BE2C (cell line): ENCODE measurements at regions not wholly inside any gene's neighbourhood (a gene's known extent, or its start where the extent isn't known, plus 50 kb on each side); places are given as distances from the start of the nearest gene placed in this dataset.

Experiments
- DNase-seq: peaks from one replicate; pipeline ENCODE4 v3.0.0-alpha.2; 2020
- H3K27me3 ChIP-seq: fragments of 250-450 bp; sonication (Bioruptor Pico); 2 replicates; pipeline ENCODE4 v1.5.1; 2020; ENCODE audit warnings: mild to moderate bottlenecking
- H3K36me3 ChIP-seq: fragments of 250-450 bp; sonication (Bioruptor Pico); 2 replicates; pipeline ENCODE4 v1.5.1; 2020; ENCODE audit warnings: mild to moderate bottlenecking
- H3K4me1 ChIP-seq: fragments of 250-450 bp; sonication (Bioruptor Pico); 2 replicates; pipeline ENCODE4 v1.5.1; 2020
- H3K4me3 ChIP-seq: 2 replicates; pipeline ENCODE4 v1.5.1; 2011; ENCODE audit warnings: low read depth, low read length
- H3K9me3 ChIP-seq: fragments of 250-450 bp; sonication (Bioruptor Pico); 2 replicates; pipeline ENCODE4 v1.5.1; 2020
- TF ChIP-seq, protein P1 (sequence below): IDR thresholded peaks from 2 replicates; pipeline ENCODE4 v1.5.1; 2012; ENCODE audit warnings: mild to moderate bottlenecking, low read depth, low read length

- no peaks in the 10 kb centered on the region for H3K9me3 ChIP-seq
- no peaks in the 10 kb centered on the region for H3K27me3 ChIP-seq
- TF ChIP-seq, protein P1, sequence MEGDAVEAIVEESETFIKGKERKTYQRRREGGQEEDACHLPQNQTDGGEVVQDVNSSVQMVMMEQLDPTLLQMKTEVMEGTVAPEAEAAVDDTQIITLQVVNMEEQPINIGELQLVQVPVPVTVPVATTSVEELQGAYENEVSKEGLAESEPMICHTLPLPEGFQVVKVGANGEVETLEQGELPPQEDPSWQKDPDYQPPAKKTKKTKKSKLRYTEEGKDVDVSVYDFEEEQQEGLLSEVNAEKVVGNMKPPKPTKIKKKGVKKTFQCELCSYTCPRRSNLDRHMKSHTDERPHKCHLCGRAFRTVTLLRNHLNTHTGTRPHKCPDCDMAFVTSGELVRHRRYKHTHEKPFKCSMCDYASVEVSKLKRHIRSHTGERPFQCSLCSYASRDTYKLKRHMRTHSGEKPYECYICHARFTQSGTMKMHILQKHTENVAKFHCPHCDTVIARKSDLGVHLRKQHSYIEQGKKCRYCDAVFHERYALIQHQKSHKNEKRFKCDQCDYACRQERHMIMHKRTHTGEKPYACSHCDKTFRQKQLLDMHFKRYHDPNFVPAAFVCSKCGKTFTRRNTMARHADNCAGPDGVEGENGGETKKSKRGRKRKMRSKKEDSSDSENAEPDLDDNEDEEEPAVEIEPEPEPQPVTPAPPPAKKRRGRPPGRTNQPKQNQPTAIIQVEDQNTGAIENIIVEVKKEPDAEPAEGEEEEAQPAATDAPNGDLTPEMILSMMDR, result no peak
- H3K4me1 ChIP-seq, result no peaks in the 10 kb centered on the region
- no peak for DNase-seq
- H3K4me3 ChIP-seq, result no peak overlapping the region
- H3K36me3 ChIP-seq, result no peaks in the 10 kb centered on the region
Measured at GRCh38 chr2:144097440-144098225, 422.3 kb downstream of the ZEB2 start.

DNA sequence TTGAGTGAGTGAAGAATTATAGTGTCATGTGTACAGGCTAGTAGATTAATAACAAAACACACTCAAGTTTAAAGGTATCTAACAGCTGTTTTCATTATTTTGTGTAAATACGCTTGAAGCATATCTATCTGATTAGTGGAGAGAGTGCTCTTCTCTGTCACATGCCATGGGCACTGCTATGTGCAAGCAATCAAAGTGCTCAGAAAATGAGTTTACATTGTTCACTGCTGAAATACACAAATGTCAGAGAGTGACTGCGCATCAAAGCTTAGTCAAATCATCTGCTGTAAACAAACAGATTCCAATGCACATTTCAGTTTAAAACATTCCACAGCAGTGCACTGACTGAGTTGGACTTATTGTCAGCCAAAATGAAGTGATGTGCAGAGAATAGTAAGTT, 423.4 kb downstream of the ZEB2 start:
- DNase-seq, result no peak
- Histone ChIP-seq H3K4me1 (no peaks in the 10 kb centered on the region), H3K36me3 (no peaks in the 10 kb centered on the region), H3K9me3 (no peaks in the 10 kb centered on the region), H3K27me3 (no peaks in the 10 kb centered on the region), H3K4me3 (no peak overlapping the region)
- TF ChIP-seq, protein P1, result no peak

DNA sequence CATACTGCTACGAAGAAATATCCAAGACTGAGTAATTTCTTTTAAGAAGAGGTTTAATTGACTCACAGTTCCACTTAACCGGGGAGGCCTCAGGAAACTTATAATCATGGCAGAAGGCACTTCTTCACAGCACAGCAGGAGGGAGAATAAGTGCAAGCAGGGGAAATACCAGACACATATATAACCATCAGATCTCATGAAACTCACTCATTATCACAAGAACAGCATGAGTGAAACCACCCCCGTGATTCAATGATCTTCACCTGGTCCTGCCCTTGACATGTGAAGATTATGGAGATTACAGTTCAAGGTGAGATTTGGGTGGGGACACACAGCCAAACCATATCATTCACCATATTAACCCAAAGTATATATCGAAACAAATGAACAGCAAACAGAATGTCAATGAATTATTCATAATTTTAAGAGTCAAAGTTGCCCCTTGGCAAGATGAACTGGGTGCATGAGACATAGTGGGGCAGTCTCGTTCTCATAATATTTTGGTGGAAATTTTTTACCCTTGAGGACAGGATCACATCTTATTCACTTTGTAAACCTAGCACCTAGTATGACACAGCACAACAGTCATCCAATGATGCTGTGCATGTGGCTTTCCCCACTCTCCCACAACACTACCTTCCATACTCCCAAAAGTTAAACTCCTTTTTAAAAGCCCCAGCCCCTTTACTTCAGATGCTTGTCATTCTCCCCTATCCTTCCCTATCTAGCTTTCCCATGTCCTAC, 425.3 kb downstream of the ZEB2 start:
- TF ChIP-seq, protein P1, result no peak
- Histone ChIP-seq H3K4me1 (no peaks in the 10 kb centered on the region), H3K27me3 (no peaks in the 10 kb centered on the region), H3K4me3 (no peak overlapping the region), H3K36me3 (no peaks in the 10 kb centered on the region), H3K9me3 (no peaks in the 10 kb centered on the region)
- no peak for DNase-seq

DNA sequence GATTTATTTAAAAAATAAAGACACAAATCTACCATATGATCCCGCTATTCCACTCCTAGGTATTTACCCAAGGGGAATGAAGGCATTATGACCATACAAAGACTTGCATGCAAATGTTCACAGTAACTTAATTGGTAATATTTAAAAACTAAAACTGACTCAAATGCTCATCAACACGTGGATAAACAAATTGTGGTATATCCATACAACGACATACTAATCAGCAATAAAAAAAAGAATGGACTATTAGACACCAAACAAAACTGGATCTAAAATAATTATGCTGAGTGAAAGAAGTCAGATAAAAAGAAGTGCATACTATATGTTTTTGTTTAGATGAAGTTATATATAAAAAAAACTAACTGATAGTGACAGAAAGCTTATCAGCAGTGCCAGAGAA, 428.3 kb downstream of the ZEB2 start:
- Histone ChIP-seq H3K9me3 (no peaks in the 10 kb centered on the region), H3K27me3 (no peaks in the 10 kb centered on the region), H3K4me1 (no peaks in the 10 kb centered on the region), H3K4me3 (no peak overlapping the region), H3K36me3 (no peaks in the 10 kb centered on the region)
- TF ChIP-seq, protein P1, result no peak
- DNase-seq, result no peak

- no peak for DNase-seq
- Histone ChIP-seq H3K4me1 (no peaks in the 10 kb centered on the region), H3K4me3 (no peak overlapping the region), H3K27me3 (no peaks in the 10 kb centered on the region), H3K36me3 (no peaks in the 10 kb centered on the region), H3K9me3 (no peaks in the 10 kb centered on the region)
- TF ChIP-seq, protein P1, result no peak
Measured at GRCh38 chr2:144088863-144089262, 431.1 kb downstream of the ZEB2 start.

GRCh38 chr2:144086965-144087364, 433.0 kb downstream of the ZEB2 start:
- H3K27me3 ChIP-seq, result no peaks in the 10 kb centered on the region
- H3K9me3 ChIP-seq, result no peaks in the 10 kb centered on the region
- no peak for DNase-seq
- no peak overlapping the region for H3K4me3 ChIP-seq
- H3K36me3 ChIP-seq, result no peaks in the 10 kb centered on the region
- no peaks in the 10 kb centered on the region for H3K4me1 ChIP-seq
- TF ChIP-seq, protein P1, result no peak
